GM12891 (cell line): ENCODE measurements at regions not wholly inside any gene's neighbourhood (a gene's known extent, or its start where the extent isn't known, plus 50 kb on each side); places are given as distances from the start of the nearest gene placed in this dataset.

Experiments used
- DNase-seq: peaks from one replicate; pipeline ENCODE4 v3.0.0; 2011; ENCODE audit warnings: low spot score; ENCODE audit not compliant: insufficient read length
- FAIRE-seq: peaks from 2 replicates; lab custom pipeline; 2011; peaks lifted over from hg19 to GRCh38; lab: Jason Lieb, UNC
- PAX5 ChIP-seq: IDR thresholded peaks from 2 replicates; pipeline ENCODE4 v1.6.1; 2011; ENCODE audit warnings: low read length, moderate library complexity, mild to moderate bottlenecking; ENCODE audit not compliant: insufficient read depth, severe bottlenecking
- POLR2A ChIP-seq: IDR thresholded peaks from 2 replicates; pipeline ENCODE4 v1.6.1; 2011; ENCODE audit warnings: low read depth, low read length, control low read depth
- POLR2AphosphoS5 ChIP-seq: IDR thresholded peaks from 2 replicates; pipeline ENCODE4 v1.6.1; 2011; ENCODE audit warnings: low read depth, low read length, control low read depth
- POU2F2 ChIP-seq: IDR thresholded peaks from 2 replicates; pipeline ENCODE4 v1.6.1; 2011; ENCODE audit warnings: low read depth, mild to moderate bottlenecking, control low read depth, low read length, moderate library complexity
- SPI1 ChIP-seq: IDR thresholded peaks from 2 replicates; pipeline ENCODE4 v1.6.1; 2011; ENCODE audit warnings: low read depth, low read length, control low read depth
- TAF1 ChIP-seq: IDR thresholded peaks from 2 replicates; pipeline ENCODE4 v1.6.1; 2011; ENCODE audit warnings: low read depth, low read length, control low read depth

DNA sequence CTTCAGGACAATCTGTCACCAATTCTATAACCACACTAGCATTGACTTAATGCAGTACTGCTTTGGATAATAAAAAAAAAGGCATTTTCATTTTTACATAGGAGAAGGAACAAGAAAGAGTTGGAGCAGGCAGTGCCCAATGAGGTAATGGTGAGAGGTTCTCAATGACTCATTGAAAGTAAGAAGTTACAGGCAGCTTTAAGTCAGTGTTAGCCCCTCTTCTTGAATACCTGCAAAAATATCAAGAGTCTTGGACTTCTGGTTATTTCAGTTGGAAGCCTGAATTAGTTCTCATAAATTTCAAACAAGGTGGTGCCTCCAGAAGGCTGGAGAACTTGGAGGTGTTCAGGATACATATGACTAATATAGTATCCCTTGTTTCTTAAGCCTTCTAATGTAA is 422.5 kb downstream of the HTR7 start:
- DNase-seq: no peak
- TF ChIP-seq SPI1 (no peak), PAX5 (no peak)
- FAIRE-seq: no peak

DNA sequence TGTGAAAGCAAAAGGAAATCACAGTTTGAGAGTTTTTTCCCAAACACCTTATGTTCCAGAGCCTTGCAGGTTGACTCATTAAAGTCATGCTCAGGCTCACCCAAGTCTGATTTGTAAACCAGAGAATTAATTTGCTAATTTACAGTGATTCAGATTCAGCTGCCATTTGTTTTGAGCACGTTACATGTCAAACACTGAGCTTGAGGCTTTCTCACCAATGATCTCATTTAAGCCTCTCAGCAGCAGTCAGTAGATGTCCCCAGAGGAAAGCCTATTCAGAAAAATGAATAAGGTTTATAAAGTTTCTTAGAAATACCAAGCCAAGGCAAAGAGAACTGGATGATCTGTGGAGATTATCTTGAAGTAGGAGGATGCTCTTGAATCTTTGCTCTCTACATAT is 420.4 kb downstream of the HTR7 start:
- TF ChIP-seq TAF1: no peak
- DNase-seq (no peak), FAIRE-seq (no peak)

DNA sequence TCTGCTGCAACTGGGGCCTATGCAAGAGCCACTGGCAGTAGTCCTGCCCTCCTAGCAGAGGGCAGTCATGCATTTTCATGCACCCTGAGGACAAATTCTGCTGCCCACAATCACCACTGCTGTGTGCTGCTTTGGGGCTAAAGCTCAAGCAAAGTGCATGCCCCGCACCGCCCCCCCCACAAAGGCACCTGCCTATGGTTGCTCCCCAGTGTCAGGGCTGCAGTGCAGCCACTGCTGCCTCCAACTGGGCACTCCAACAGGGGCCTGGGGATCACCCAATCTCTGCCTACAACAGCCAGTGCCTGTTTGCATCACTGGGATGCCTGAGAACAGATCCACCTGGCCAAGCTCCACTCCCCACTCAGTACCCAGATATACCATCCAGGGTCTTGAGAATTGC is 417.0 kb downstream of the HTR7 start:
- DNase-seq (no peak), FAIRE-seq (no peak)
- no peak for TF ChIP-seq POLR2AphosphoS5
- TF ChIP-seq TAF1: no peak
- no peak for TF ChIP-seq POU2F2
- no peak for TF ChIP-seq POLR2A
- no peak for TF ChIP-seq PAX5
- TF ChIP-seq SPI1: no peak

DNA sequence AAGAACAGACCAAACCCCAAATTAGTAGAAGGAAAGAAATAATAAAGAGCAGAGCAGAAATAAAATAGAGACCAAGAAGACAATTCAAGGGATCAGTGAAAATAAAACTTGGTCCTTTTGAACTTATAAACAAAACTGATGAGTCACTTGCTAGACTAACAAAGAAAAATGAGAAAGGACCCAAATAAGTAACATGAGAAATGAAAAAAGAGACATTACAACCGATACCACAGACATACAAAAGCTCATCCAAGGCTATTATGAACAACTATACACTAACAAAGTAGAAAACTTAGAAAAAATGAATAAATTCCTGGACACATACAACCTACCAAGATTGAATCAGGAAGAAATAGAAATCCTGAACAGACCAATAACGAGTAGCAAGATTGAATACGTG is 414.5 kb downstream of the HTR7 start:
- DNase-seq (no peak), FAIRE-seq (no peak)
- TF ChIP-seq POLR2A: no peak
- TF ChIP-seq TAF1: no peak
- no peak for TF ChIP-seq POLR2AphosphoS5
- TF ChIP-seq SPI1: no peak
- TF ChIP-seq POU2F2: no peak
- TF ChIP-seq PAX5: no peak

DNA sequence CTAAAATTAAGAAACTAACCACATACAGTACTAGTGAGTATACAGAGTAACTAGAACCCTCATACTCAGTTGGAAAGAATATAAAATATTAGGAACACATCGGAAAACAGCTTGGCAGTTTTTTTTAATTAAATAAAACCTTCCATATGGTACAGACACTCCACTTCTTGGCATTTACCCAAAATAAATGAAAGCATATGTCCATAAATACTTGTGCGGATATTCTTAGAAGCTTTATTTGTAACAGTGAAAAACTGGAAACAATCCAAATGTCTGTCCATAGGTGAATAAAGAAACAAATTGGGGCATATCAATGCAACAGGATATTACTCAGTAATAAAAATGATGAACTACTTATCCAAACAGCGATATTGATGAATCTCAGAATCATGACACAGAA is 410.0 kb downstream of the HTR7 start:
- FAIRE-seq (no peak), DNase-seq (no peak)
- no peak for TF ChIP-seq SPI1
- TF ChIP-seq POLR2A: no peak
- TF ChIP-seq TAF1: no peak
- no peak for TF ChIP-seq POLR2AphosphoS5
- no peak for TF ChIP-seq POU2F2
- no peak for TF ChIP-seq PAX5

DNA sequence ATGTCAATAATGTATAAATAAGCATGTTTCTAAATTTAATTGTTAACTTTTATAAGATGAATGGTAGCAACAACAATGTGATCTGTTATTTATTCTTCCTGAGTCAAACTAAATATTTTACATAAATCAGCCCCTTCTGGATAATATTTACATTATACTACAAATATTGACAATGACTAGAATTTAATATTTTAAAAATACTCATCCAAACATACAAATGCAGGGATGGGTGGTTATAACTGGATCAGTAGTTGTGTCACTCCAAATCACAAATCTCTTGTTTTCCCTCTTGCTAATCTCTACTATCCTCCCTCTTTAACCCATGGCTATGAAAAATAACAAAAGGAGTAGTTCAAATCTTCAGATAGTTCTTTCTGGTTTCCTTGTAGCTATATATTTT is 407.0 kb downstream of the HTR7 start:
- no peak for DNase-seq
- TF ChIP-seq POLR2A: no peak
- TF ChIP-seq POLR2AphosphoS5: no peak
- no peak for TF ChIP-seq POU2F2
- no peak for TF ChIP-seq SPI1
- TF ChIP-seq PAX5: no peak
- FAIRE-seq: no peak

DNA sequence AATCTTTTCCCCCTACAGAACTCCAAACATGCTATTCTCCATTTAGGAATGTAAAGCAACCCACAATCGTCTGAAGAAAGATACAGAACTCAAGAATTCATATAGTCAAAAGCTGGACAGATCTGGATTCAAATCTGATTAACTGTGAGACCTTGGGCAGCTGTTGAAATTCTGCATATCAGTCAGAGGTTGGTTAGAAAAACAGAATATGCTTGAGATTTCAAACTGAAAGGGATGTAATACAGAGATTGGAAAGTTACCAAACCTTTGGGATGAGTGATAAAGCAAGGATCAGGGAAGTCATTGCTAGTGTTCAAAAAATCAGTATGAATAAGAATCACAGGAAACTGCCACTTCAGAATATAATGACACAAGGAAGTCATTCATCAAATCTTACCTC is 406.6 kb downstream of the HTR7 start:
- no peak for DNase-seq
- FAIRE-seq: no peak
- TF ChIP-seq POU2F2: no peak
- TF ChIP-seq POLR2AphosphoS5: no peak
- TF ChIP-seq SPI1: no peak

DNA sequence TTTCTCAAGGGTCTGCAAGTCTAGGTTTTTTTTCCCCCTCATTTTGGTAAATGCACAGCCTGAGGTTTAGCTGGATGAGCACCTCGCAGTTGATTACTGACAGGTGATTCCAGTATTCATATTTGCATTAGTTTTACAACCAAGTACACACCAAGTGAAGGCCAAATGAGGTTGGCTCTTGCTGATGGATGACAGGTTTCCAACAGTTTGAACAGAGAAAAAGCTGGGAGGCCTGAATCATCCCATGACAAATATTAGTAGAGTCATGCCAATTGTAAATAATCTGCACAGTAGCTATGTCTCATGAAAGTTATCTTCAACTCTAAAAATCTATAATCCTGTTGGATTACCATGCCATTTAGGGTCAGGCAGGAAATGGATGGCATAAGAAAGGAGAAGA is 399.8 kb downstream of the HTR7 start:
- DNase-seq (no peak), FAIRE-seq (no peak)
- TF ChIP-seq PAX5 (no peak), POLR2A (no peak), SPI1 (no peak), POU2F2 (no peak), POLR2AphosphoS5 (no peak), TAF1 (no peak)

DNA sequence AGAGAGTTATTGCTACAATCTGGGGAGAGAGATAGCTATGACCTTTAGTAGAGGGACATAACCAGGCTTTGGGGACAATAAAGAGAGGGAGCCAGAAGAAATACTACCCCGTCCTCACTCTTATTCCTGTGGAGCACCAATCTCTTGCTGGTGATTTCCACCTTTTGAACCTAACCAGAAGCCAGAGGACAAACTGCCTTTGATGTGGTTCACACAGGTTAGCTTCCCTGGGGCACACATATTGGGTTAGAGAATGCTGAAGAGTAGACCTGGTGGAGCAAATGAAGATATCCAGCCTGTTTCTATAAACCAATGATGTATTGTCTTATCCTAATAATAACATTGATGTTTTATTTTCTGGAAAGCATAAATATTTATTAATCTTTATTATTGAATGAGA is 399.3 kb downstream of the HTR7 start:
- DNase-seq (no peak), FAIRE-seq (no peak)
- TF ChIP-seq PAX5 (no peak), SPI1 (no peak), TAF1 (no peak), POLR2AphosphoS5 (no peak), POU2F2 (no peak), POLR2A (no peak)

DNA sequence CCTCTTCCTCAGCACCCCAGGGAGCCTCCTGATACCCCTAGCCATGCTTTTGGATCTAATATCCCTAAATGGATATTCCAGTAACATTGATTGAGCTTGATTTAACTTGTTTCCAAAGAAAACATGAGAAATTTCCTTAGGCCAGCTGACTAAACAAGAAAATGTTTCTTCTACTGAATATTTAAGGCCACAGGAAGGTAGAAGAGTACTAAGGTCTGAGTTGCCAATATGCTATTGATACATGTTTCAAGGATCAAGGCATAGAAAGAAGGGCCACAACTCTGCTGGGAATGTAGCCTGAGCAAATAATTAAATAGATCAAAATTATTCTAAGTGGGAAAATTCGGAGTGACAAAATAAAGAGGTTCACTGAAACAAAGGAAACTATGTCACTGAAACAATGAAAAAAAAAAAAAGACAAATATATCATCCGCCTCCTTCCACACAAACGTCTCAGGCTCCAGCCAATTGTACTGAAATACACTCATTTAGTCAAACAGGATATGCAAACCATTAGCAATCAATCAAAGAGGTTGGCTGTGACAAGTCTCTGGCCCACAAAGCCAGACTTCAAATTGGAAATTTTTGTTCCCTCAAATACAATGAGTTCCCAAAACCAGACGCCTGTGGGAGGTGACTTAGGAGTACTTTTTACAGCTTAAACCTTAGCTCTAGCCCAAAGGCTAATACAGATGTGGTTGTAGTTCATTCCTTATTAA is 396.2 kb downstream of the HTR7 start:
- TF ChIP-seq SPI1: no peak
- TF ChIP-seq POLR2AphosphoS5: no peak
- TF ChIP-seq POLR2A: no peak
- TF ChIP-seq TAF1: no peak
- TF ChIP-seq PAX5: no peak
- TF ChIP-seq POU2F2: no peak
- DNase-seq (no peak), FAIRE-seq (no peak)
